Activated naive CD8-positive, alpha-beta T cell treated with anti-CD3 and anti-CD28 coated beads, Interleukin-2, amount 10 ng/mL, durations not matched to agents 7 days and 5 days (primary cell): ENCODE measurements at regions not wholly inside any gene's neighbourhood (a gene's known extent, or its start where the extent isn't known, plus 50 kb on each side); places are given as distances from the start of the nearest gene placed in this dataset.

Experiments used
- ATAC-seq: fragments of 150-1000 bp; cut with Tn5 transposase; one replicate; pipeline ENCODE4 v1.10.0; 2021; ENCODE audit warnings: low read depth, moderate library complexity
- POLR2A ChIA-PET: fragments of 350-600 bp; sonication (Branson Sonifier 250); formaldehyde crosslinking; loops from one replicate; lab custom pipeline; 2021; ENCODE audit warnings: antibody characterized with exemption; lab: Charles Lee
- DNase-seq: peaks from one replicate; pipeline ENCODE4 v3.0.0; 2021
- H3K27ac Mint-ChIP-seq: one replicate; pipeline ENCODE4 v1.8.0; 2022; ENCODE audit warnings: mild to moderate bottlenecking, mixed read lengths
- H3K27me3 Mint-ChIP-seq: one replicate; pipeline ENCODE4 v1.8.0; 2022; ENCODE audit warnings: mild to moderate bottlenecking, moderate library complexity, mixed read lengths
- H3K36me3 Mint-ChIP-seq: one replicate; pipeline ENCODE4 v1.8.0; 2021; ENCODE audit warnings: mild to moderate bottlenecking, mixed read lengths
- H3K4me1 Mint-ChIP-seq: one replicate; pipeline ENCODE4 v1.8.0; 2021; ENCODE audit warnings: mixed read lengths
- H3K4me3 Mint-ChIP-seq: one replicate; pipeline ENCODE4 v1.8.0; 2022; ENCODE audit warnings: mild to moderate bottlenecking, moderate library complexity, mixed read lengths
- H3K9me3 Mint-ChIP-seq: one replicate; pipeline ENCODE4 v1.8.0; 2021; ENCODE audit warnings: mixed read lengths

DNA sequence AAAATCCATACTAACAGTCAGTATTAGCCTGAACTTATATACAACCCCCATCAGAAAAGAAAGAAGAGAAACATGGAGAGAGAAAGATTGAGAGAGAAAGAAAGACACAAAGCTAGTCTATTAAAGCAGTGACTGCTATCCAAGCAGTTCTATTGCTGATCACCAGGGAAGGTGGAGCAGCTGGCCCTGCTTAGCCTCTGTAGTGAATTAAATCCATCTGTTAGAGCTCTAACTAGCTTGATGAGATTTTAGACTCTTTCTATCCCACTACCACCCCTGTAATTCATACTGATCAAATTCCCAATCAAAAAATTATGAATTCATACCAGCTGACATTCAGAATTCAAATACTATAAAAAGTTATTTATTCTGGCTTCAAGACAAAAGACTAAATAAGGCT, 486.0 kb upstream of the LRRN3 start:
- H3K4me1 Mint-ChIP-seq, result peaks cover 7% of the 10 kb centered on the region
- POLR2A ChIA-PET, result no interaction called here
- H3K27me3 Mint-ChIP-seq, result no peaks in the 10 kb centered on the region
- H3K4me3 Mint-ChIP-seq, result no peak overlapping the region
- H3K27ac Mint-ChIP-seq, result no peak overlapping the region
- ATAC-seq (no peak), DNase-seq (no peak)
- H3K9me3 Mint-ChIP-seq, result peaks cover 8% of the 10 kb centered on the region
- peaks cover 4% of the 10 kb centered on the region for H3K36me3 Mint-ChIP-seq

DNA sequence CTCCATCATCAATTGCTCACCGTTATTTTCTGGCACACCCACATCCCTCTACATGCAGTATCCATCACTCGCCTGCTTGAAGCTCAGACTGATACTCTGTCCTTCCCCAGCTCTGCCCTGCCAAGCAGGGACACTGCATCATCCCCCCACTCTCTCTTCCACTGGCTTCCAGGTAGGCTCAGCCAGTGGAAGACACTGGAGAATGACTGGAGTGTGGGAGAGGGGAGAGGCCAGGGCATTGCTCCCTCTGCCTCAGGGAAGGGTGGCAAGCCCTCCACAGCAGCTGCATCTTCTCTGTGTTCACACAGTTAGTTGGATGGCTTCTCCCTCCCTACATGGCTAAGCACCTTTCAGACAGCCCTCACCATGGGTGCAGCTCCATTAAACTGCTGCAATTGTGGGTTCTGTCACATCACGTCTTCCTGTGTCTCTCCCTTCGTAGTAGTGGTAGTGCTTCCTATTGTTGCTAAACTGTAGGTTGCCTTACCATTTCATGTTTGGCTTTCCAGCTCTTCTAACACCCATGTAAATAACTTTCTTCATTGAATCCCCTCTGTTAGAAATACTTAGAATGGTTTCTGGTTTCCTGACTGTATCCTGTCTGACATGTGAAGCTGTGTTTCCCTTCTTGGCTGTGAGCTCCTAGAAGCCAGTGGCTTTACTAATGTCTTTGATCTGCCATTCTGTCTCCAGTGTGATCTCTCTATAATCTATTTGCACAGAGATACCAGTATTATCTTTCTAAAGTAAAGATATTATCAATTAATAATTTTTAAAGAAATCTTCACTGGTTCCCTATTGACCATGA, 483.7 kb upstream of the LRRN3 start:
- peak; percentile 83 for ATAC-seq
- peak overlapping the region; percentile 7 for H3K4me3 Mint-ChIP-seq
- H3K36me3 Mint-ChIP-seq, result peaks cover 4% of the 10 kb centered on the region
- H3K27ac Mint-ChIP-seq, result peak overlapping the region; percentile 77
- peak; percentile 31 for DNase-seq
- peaks cover 7% of the 10 kb centered on the region for H3K4me1 Mint-ChIP-seq
- no peaks in the 10 kb centered on the region for H3K27me3 Mint-ChIP-seq
- peaks cover 8% of the 10 kb centered on the region for H3K9me3 Mint-ChIP-seq
- POLR2A ChIA-PET, result interaction anchor here (0.6 kb wide), 1 partner anchor 15 kb away, joined by 3 read pairs; no protein-coding TSS in a partner anchor

DNA sequence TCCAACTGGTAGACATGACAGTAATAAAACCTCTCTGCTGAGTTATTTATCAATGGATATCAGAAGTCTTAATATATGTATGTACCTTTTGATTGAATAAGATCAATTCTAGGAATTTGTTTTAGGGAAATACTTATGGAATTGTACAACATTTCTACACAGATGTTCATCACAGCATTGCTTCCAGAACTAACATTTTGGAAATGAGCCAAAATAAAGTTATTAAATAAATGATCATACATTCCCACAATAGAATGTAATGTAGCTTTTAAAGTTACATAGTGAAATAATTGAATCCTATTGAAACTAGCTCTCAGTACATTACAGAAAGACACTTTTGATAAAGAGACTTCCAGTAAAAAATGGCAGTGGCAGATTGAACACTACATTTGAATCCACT, 481.6 kb upstream of the LRRN3 start:
- Mint-ChIP-seq H3K27ac (no peak overlapping the region), H3K4me1 (peaks cover 7% of the 10 kb centered on the region), H3K36me3 (peaks cover 4% of the 10 kb centered on the region), H3K9me3 (peaks cover 7% of the 10 kb centered on the region), H3K27me3 (no peaks in the 10 kb centered on the region), H3K4me3 (no peak overlapping the region)
- DNase-seq (no peak), ATAC-seq (no peak)
- POLR2A ChIA-PET, result interaction anchor here (0.7 kb wide), 1 partner anchor 195 kb away, joined by 3 read pairs; no protein-coding TSS in a partner anchor

DNA sequence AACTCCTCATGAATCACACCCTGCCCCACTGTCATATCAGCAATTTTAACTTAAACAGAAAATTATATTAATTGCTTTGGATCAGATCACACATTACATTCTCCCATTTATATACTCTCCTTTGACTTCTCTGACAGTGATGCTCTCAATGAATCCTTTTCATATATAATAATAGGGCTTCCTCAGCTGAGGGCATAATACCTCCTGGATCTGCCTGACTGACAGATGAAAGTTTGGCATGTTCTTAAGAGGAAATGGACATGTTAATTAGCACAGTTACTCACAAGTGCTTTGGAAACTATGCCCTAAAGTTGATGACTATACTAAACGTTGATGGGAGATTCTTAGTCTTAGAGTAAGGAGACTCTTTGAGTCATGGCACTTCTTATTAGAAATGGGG, 478.2 kb upstream of the LRRN3 start:
- no peaks in the 10 kb centered on the region for H3K36me3 Mint-ChIP-seq
- H3K4me3 Mint-ChIP-seq, result no peak overlapping the region
- POLR2A ChIA-PET, result no interaction called here
- no peak overlapping the region for H3K27ac Mint-ChIP-seq
- no peaks in the 10 kb centered on the region for H3K4me1 Mint-ChIP-seq
- DNase-seq, result no peak
- peaks cover 13% of the 10 kb centered on the region for H3K9me3 Mint-ChIP-seq
- H3K27me3 Mint-ChIP-seq, result no peaks in the 10 kb centered on the region
- no peak for ATAC-seq
